ENCODE measurements at regions not wholly inside any gene's neighbourhood (a gene's known extent, or its start where the extent isn't known, plus 50 kb on each side); places are given as distances from the start of the nearest gene placed in this dataset.

GRCh38 chr10:4736183-4736582, 89.8 kb upstream of the AKR1E2 start:
- DNase-seq (ENCODE audit: low spot score): no peak
- in situ Hi-C loops (cut with HindIII; ENCODE audit: low sequenced_read_pairs): no loop called here

DNA sequence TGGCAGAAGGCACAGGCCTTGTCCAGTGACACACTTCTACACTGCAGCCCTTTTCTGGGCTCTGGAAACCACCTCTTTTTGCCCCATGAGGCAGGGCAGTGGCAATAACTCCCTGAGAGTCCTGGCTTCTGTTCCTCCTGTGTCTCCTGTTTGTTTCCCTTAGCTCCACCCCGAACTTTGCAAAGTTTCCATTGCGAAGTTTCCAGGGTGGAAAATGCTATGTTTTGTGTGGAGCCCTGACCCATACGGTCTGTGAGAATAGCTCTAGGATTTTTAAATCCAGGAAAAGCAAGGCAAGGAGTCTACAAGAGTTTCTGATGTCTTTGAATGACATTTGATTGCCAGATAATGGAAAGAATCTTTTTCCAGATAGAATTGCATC, 92.2 kb upstream of the AKR1E2 start:
- in situ Hi-C loops (cut with HindIII; ENCODE audit: low sequenced_read_pairs): no loop called here
- DNase-seq (ENCODE audit: low spot score): no peak

DNA sequence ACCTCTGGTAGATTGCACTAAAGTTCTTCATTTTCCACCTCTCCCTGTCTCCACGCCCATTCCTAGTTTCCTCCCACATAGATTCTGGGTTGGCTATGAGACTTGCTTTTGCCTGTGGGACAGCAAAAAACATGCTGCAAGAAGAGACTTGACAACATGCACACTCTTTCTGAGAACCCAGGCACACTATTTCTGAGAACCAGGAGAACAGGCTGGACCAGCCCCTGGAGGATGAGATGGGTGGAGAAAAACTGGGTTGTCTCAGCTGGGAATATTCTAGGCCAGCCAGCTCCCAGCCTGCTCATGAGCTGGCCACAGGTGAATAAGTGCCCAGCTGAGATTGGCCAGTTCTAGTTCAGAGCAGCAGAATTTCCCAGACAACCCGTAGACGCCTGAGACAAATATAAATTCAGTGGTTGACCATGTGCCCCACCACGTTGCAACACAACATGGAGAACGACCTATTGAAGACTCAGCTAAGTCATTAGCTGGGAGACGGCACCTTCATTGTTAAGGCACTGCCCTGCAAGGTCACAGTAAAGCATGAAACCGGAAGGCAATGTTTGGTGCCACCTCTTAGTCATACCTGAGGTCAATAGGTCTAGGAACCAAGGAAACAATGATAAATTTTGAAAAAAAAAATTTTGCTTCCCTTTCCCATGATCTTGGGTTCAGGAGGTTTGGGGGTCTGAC, 92.7 kb upstream of the AKR1E2 start:
- no peak for DNase-seq (ENCODE audit: low spot score)
- in situ Hi-C loops (cut with HindIII; ENCODE audit: low sequenced_read_pairs): no loop called here

GRCh38 chr10:4730998-4731397, 95.0 kb upstream of the AKR1E2 start:
- in situ Hi-C loops (cut with HindIII; ENCODE audit: low sequenced_read_pairs): no loop called here

GRCh38 chr10:4725917-4726606, 99.9 kb upstream of the AKR1E2 start:
- DNase-seq (ENCODE audit: low spot score): no peak
- in situ Hi-C loops (cut with HindIII; ENCODE audit: low sequenced_read_pairs): no loop called here

More at GRCh38 chr10:4730998-4731397, 95.0 kb upstream of the AKR1E2 start:
- DNase-seq (ENCODE audit: low spot score): no peak

DNA sequence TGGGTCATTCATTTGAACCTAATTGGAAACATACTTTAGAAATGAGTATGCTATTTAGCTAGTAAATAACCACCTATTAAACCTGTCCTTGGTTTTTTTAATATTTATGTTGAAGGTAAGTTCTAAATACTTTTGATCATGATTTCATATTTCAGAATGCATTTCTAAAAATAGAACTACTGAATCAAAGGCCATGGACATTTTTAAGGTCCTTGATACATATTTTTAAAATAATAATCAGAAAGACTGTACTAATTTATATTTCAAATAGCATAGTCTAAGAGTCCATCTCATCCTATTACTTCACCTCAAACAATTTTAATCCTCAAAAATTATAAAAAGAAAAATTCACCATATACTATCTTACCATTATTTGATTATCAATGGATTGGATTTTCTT, 102.1 kb upstream of the AKR1E2 start:
- in situ Hi-C loops (cut with HindIII; ENCODE audit: low sequenced_read_pairs): no loop called here
- no peak for DNase-seq (ENCODE audit: low spot score)

GRCh38 chr10:4721999-4722753, 103.8 kb upstream of the AKR1E2 start:
- DNase-seq (ENCODE audit: low spot score): no peak
- in situ Hi-C loops (cut with HindIII; ENCODE audit: low sequenced_read_pairs): no loop called here

- no peak for DNase-seq (ENCODE audit: low spot score)
- in situ Hi-C loops (cut with HindIII; ENCODE audit: low sequenced_read_pairs): no loop called here
These were observed 105.5 kb upstream of the AKR1E2 start for GRCh38 chr10:4720463-4720862.

DNA sequence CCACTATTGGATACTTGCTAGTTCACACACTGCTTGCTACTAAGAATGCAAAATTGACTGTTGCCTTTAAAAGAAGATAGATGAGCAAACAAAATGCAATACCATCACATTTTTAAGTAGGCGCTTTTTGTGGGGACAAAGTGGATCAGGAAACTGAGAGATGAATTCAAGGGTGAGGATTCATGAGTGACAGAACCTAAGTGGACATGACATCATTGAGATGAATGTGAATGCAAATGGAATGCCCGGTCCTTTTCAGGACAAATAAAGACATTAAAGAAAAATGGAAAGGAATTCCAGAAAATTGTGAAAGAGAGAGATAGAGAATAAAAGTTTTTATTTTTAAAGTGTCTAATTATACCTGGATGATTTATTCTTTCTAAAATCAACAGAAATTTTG, 106.3 kb upstream of the AKR1E2 start:
- in situ Hi-C loops (cut with HindIII; ENCODE audit: low sequenced_read_pairs): no loop called here
- DNase-seq (ENCODE audit: low spot score): no peak

- in situ Hi-C loops (cut with HindIII; ENCODE audit: low sequenced_read_pairs): no loop called here
- no peak for DNase-seq (ENCODE audit: low spot score)
These were observed 107.0 kb upstream of the AKR1E2 start for GRCh38 chr10:4719036-4719435.

DNA sequence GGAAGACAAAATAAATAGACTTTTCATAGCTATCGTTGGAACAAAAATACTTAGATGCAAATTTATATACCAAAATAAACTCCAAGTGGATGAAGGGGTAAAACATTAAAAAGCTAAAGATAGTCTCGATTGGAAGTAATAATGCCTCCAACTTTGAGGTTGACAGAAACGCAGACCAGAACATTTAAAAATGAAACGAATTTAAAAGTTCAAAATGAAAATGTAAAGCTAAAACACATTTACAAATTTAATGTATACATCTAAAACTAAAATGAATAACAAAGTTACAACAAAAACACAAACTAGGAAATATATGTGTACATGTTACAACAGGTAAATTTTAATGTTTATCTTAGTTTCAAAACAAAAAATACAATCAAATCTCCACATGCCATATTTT, 107.5 kb upstream of the AKR1E2 start:
- in situ Hi-C loops (cut with HindIII; ENCODE audit: low sequenced_read_pairs): no loop called here
- no peak for DNase-seq (ENCODE audit: low spot score)

DNA sequence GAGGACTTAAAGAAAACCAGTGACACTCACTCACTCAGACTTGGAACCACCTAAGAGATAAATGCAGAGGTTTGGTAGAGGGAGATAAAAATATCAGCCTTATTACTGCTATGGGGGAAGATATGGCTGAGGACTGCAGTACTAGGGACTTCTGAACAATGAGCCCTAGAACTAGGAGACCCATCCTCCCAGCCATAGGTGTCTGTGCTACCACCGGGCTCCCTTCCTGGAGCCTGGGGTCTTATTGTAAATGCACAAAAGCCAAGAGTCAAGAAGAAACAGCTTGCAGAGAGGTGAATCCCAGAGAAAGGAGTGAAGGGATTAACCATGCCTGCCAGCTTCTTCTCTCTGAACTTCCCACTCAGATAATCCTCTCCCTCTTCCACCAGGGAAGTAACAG, 108.3 kb upstream of the AKR1E2 start:
- in situ Hi-C loops (cut with HindIII; ENCODE audit: low sequenced_read_pairs): no loop called here
- no peak for DNase-seq (ENCODE audit: low spot score)

GRCh38 chr10:4710858-4711257, 115.1 kb upstream of the AKR1E2 start:
- in situ Hi-C loops (cut with HindIII; ENCODE audit: low sequenced_read_pairs): no loop called here
- DNase-seq (ENCODE audit: low spot score): no peak

DNA sequence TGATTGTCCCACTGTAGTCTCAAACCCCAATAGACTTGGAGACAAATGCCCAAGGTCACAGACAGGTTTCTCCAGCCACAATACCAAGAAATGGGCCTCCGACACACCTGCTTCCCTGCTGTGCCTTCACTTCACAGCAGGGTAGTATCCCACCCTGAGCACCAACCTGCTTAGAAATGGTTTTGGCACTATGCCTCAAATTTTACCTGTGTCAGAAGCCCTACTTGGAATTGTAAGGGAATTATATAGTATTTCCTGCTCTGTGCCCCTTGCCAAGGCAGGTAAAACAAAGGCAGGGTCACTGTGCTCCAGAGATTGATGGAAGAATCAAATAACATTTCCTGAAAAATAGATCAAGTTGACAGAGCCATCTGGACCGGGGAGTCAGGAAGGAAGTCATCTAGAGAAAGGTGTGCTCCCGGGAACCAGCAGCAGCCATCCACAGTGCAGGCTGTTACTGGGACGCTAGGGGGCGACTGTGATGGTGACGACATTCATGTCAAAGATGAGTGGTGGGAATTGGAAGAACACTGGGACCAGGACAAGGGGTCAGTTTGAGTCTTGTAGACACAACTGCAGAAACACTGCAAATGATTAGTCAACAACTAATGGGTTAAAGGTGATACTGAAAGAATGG, 117.8 kb upstream of the AKR1E2 start:
- DNase-seq (ENCODE audit: low spot score): no peak
- in situ Hi-C loops (cut with HindIII; ENCODE audit: low sequenced_read_pairs): no loop called here

DNA sequence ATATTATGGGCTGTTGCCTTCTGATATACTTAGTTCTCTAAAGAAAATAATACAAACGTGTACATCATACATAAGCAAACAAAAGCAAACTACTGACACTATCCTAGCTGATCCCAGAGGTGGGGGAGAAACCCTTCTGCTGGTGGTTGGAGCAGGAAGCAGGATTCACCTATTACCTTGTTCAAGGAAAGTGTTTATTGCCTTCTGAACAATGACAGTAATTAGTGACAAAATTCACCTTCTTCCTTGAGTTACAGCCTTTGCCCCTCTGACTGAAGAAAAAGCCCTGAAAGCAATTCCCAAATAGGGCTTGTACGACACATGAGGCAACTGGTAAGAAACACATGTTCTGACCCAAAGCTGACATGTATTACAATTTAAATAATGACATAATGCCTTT, 118.8 kb upstream of the AKR1E2 start:
- DNase-seq (ENCODE audit: low spot score): no peak

DNA sequence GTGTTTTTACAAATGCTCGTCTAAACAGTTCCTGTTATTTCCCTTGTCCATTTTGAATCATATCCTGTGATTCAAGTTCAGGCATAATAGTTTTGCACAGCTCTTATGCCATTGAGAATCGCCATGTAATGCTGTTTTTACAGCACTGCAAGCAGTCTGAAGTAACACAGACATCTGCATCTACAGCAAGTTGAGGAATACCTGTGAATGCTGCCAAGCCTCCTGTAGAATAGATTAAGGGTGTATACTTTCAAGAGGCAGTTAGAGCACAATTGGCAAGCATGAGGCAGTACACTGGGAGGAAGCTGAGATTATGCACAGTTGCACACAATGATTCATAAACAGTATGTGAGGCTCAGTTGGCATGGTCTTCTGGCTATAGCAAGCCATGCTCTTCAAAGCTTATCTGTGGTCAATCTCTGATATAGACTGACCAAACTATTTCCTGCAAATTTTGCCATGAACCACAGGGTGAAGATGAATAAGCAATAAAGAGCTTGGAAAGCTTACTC, 121.9 kb upstream of the AKR1E2 start:
- in situ Hi-C loops (cut with HindIII; ENCODE audit: low sequenced_read_pairs): no loop called here
- DNase-seq (ENCODE audit: low spot score): no peak

More for the DNA sequence above, 118.8 kb upstream of the AKR1E2 start:
- in situ Hi-C loops (cut with HindIII; ENCODE audit: low sequenced_read_pairs): no loop called here

- no peak for DNase-seq (ENCODE audit: low spot score)
- in situ Hi-C loops (cut with HindIII; ENCODE audit: low sequenced_read_pairs): no loop called here
These were observed 125.0 kb upstream of the AKR1E2 start for GRCh38 chr10:4701016-4701415.

DNA sequence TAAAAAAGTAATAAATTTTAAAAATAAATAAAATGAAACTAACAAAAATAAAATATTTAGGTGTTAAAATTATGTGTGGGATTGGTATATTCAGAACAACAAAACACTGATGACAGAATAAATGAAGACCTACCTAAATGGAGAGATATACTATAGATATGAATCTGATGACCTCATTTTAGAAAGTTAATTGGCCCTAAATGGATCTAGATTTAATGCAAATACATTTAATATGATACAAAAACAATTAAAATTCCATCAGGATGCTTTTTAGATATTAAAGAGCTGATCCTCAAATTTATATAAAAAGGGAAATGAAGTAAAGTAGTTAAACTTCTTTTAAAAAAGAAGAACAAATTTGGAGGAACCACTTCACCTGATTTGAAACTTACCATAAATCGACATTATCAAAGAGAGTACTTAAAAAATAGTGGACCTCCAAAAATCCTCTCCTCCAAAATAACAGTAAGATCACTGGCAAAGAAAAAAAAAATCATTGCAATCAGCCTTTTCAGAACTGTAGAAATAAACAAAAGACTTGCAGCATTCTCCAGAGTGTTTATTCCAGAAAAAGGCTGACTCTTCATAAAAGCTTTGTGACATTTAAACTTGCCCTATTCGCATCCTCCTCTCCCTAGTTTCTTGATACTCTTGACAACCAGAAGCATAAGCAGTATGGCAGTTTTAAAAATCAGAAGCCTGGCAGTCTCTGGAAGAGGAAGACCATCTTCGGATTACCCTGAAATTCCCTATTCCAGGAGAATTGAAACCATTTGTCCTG, 125.9 kb upstream of the AKR1E2 start:
- in situ Hi-C loops (cut with HindIII; ENCODE audit: low sequenced_read_pairs): no loop called here

DNA sequence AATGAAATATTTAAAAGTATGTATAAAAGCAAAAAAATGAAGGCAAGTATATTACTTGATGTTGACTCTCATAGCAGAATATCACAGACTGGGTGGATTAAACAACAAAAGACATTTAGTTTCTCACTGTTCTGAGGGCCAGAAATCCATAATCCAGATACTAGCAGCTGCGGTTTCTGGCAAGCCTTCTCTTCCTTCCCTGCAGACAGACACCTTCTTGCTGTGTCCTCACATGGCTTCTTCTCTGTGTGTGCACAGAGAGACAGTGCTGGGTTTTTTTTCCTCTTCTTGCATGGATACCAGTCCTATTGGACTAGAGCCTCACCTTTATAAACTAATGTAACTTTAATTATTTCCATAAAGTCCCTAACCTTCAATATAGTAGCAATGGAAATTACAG, 127.9 kb upstream of the AKR1E2 start:
- in situ Hi-C loops (cut with HindIII; ENCODE audit: low sequenced_read_pairs): no loop called here
- no peak for DNase-seq (ENCODE audit: low spot score)

More for the DNA sequence above, 125.9 kb upstream of the AKR1E2 start:
- no peak for DNase-seq (ENCODE audit: low spot score)

All from G401 (cell line).